C1 segment of cervical spinal cord (tissue), 14 donors: ENCODE measurements at regions not wholly inside any gene's neighbourhood (a gene's known extent, or its start where the extent isn't known, plus 50 kb on each side); places are given as distances from the start of the nearest gene placed in this dataset.

Source experiments
- DNase-seq, 14 donors: peaks; one replicate each; lab custom pipeline; 2025; lab: John Stamatoyannopoulos, UW

DNA sequence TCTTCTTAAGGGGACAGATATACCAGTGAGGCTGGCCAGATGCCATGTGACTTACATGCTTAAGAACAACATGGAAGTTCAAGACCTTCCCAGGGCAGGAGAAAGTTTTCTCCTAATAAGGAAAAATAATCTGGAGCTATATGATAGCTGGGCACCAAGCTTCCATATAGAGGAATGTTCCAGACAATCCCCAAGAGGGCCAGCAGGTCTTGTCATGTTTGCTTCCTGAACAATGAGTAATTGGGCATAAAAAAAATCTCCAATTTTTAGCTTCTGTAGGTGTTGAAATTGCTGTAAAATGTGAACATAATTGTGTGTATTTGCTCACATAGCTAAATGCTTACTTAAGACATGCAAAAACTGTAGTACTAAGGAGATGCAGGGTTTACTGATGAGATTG is 809.5 kb upstream of the PIK3C3 start:
- DNase-seq = no peak

DNA sequence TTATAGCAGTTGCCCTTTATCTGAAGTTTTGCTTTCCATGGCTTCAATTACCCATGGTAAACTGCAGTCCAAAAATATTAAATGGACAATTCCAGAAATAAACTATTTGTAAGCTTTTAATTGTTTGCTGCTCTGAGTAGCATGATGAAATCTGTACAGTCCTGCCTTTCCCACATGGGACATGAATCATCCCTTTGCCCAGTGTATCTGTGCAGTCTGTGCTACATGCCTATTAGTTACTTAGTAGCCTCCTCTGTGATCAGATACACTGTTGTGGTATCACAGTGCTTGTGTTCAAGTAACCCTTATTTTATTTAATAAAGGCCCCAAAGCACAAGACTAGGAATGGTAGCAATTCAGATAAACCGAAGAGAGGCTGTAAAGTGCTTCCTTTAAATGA is 810.6 kb upstream of the PIK3C3 start:
- DNase-seq = no peak

DNA sequence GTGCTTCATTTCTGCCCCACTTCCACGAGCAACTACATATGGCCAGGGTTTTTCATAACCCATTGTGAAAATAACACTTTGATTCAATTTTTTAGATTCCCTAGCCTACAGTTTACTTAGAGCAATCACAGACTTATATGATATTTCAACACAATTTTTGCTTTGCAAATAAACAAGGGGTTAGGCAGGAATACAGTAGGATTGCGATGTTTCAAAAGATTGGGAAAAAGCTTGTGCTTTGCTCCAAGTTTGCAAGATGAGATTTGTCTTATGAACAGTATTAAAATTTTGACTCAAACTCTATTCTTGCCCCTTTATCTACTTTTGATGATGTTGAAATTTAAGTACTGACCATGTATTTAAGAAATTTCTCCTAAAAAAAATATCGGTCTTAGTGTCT is 814.5 kb upstream of the PIK3C3 start:
- DNase-seq = no peak

DNA sequence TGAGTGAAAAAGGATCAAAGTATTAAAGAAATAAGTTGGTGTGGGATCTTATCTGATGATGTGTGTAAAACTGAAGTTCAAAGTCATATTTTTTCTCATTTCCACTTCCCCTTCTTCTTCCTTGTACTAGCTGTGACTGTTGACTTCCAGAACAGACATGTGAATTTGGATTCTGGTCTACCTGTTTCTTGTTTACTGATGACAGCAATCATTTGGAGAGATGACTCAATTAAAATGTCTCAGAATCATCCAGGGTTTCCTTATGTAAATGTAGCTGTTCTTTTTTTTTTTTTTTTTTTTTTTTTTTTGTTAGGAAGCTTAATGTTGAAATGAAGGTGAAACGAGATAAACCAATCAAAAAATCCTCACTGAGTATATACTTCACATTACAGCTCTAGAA is 819.9 kb upstream of the PIK3C3 start:
- DNase-seq = no peak

DNA sequence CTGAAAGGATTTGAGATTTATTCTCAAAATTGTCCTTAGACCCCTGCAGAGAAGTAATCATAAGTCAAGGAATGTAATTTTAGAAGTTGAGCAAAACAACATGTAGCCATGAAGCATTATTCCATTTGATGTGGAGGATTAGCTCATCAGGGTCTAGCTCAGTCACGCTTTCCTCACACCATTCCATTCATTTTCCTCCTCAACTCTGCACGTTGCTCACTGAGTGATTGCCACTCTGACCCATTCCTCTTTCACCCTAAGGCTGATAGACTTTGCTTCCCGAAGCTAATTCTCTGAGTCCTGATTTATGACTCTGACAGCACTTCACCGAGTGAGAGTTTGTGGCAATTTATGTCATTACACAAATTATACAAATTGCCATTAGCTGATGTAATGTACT is 820.6 kb upstream of the PIK3C3 start:
- DNase-seq = no peak

DNA sequence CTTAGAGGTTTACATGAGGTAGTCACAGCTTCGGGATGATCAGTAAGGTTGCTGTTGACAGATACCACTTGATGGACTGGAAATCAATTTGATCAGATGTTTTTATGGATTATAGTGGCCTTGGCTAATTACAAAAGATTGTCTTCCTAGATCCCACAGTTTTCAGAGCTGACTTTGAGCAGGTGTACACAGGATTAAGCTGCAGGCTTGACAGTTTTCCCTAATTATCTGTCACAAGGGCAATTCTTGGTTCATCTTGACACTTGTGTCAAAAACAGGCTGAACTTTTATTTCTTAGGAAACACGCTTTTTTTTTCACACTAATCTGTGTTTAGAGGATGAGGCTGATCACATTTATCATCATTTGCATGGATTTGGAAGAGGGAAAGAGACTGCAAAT is 824.0 kb upstream of the PIK3C3 start:
- no peak for DNase-seq

DNA sequence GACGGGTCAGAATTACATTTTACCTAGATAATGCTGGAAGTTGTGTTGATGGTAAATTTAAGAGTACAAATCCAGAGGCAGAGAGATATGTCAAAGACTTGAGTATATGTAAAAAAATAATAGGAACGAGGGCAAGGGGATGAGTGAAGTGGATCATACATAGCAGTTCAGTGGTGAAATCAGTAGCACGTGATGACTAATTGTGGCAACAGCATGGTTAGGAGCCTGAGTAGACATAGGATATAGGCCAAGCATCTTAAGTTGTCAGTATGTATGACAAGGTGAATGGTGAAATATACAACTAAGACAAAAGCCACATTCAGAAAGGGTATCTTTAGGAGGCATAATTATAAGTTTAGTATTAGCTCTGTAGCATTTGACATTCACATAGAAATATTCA is 826.5 kb upstream of the PIK3C3 start:
- DNase-seq = no peak

DNA sequence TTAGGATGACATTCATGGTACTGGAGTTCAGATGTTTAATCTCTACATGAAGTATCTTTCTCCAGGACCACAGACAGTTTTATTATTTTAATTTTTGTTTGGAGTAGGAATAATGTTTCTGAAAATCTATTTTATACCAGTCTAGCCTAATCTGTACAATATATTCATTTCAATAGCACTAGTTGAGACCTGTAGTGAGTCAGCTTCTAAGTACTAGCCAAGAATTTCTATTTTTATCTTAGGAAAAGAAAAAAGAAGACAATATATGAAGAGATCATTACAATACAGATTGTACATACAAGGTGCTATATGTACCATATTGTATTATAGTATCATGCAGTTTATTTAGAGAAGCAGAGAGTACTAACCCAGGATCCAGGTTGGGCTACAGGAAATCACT is 826.9 kb upstream of the PIK3C3 start:
- DNase-seq = no peak

DNA sequence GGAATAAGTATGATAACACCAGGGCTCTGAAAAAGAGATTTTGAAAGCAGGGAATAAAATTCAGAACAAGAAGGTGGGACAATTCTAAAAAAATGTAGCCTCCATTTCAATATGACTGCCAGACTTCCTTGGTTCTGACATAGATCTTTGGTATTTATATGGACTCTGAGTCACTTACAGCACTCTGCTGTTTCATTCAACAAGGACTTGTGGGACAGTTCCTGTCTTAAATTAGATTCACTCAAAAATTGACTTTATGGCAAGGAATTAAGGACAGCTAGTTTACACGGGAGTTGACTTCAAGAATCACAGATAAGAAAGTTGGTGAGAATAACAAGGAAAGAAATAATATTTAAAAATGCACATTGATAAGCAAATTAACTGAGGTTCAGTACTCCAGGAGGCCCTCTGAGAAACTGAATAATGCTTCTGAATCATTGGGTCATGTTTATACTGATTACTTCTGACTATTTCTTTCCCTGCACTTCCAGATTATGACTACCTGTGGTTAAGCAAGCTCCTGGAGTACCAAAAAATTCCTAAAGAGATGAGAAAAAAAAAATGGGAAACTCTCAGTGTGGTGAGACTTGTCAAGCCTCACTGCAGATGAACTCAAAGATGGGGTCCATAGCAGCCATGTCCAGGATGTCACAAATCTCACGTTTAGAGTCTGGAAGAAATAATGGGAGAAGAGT is 828.3 kb upstream of the PIK3C3 start:
- no peak for DNase-seq

DNA sequence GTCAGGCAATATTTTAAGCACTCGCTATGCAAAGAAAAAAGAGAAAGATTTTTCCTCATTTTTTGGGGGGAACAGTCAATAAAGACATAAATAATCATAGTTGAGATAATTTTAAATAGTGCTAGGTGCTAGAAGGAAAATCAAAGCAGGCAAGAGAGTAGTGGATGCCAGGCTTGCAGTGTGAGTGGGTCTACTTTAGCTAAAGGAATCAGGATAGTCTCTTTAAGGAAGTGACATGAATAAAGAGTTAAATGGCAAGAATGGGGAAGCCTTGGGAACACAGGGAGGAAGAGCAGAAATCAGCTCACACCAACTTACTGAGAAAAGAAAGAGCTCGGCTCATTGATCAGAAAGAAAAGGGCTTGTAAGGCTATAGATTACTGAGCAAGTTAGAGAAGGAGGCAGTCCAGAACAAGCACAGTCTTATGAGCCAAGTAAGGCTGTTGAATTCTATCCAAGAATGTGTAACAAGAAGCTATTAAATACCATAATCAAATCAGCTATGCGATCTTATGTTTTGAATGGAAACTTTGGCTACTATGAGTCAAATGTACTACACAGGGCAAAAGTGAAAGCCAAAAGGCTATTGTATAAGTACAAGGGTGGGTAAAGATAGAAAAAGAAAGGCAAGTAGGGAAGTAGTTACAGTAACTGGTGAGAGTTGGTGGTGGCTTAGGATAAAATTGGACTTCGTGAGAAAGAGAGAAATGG is 833.8 kb upstream of the PIK3C3 start:
- DNase-seq = no peak

DNA sequence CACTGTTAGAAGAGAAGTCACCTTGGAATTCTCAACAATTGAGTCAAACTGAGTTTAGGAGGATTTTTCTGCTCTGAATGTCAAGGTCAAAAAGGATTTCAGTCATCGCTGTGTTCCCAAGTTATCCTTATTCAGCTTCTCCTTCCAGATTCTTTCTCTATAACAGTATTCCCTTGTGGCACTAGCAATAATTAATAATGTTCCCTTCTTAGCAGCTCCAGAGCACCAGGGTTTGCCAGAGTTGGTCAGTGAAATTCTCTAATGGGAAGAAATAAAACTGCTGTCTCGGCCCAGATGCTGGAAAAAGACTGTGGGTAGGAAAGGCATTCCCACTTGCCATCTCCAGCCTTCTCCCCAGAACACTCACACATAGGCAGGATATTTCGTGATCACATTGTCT is 836.0 kb upstream of the PIK3C3 start:
- DNase-seq = no peak

DNA sequence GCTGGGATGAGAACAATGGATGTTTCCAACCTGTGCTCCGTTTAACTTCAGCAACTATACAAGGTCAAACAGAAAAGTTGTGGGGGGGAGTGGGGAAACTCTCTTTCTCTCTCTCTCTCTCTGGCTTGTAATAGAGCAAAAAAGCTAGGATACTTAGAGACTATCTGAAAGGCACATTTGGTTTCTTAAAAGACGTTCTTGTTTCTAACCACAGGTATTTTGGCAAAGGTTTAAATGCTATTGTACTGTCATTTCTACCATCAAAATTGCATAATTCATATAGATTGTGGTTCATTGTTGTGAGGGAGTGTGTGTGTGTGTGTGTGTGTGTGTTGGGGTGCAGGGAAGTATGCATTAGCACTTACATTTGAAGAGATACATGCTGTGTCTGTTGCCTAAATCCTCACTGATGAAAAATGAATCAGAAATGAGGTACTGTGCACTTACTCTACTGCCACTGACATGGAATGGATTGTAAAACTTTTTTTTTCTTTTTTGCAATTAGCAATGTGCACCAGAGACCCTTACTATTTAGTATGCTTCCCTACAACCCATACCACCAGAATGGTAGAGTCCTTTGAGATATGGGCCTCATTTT is 841.0 kb upstream of the PIK3C3 start:
- DNase-seq = no peak

DNA sequence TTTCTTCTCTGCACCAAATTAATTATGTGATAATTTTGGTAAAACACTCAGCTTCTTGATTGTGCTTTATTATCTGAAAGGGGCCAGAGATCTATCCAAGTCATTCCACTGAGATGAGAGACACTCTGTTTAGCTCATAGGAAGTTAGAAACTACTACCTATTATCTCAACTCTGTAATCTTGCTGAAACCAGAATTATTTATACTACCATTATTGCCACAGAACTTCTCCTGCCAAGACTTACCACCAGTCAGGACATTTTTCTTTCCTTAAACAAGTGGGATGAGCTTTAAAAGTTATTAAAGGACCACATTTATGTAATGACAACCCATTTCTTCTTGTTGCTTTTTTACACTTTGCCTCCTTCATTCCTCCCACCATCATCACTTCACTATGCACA is 855.6 kb upstream of the PIK3C3 start:
- DNase-seq = no peak

DNA sequence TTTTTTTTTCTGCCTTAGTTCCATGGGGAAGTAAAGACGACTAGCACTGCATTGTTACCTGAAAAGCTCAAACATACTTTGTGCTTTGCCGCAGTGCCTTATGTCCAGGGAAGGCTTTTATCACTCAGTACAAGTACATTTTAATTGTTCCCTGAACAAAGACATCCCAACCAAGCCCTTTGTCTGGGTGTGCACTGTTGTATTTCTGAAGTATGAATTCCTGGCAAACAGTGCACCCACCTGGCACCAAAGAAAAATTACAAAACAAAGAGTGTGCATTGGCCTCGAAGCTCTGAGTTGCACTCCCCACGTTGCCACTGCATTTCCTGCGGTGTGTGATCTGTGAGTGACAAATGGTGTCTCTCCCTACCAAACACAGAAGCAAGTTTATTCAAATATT is 858.5 kb upstream of the PIK3C3 start:
- DNase-seq = no peak

DNA sequence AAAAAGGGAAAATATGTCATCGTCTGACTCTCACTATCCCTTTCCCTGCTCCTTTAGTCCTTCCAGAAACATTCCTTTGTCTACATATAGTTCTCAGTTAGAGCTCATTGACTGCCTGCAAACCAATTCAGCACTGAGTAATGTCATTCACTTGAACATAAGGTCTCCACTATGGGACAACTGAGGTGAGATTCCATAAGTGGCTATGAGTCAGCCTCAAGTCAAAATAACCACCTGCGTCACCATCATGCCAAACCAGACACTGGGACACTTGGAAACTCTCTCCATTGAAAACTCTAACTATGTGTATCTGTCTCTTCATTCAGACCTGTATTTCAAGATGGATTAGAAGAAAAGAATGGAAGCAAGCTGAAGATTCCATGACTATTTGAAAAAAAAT is 878.0 kb upstream of the PIK3C3 start:
- no peak for DNase-seq

DNA sequence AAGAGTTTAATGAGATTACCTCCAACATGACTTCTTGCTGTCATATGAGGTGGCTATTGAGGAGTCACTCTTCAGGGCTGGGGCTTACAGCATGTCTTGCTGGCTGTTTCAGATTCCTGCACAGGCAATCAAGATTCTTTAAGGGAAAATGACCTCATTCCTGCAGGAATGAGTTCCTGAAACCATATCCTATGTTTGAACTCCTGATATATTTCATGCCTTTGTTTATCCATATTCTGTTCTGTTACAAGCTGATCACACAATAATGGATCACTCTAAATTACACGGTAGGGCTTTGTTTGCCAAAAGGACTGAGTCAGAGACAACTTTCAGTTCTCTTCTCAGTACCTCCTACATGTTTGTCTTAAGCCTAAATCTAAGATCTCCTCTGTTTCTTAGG is 879.8 kb upstream of the PIK3C3 start:
- DNase-seq = no peak

DNA sequence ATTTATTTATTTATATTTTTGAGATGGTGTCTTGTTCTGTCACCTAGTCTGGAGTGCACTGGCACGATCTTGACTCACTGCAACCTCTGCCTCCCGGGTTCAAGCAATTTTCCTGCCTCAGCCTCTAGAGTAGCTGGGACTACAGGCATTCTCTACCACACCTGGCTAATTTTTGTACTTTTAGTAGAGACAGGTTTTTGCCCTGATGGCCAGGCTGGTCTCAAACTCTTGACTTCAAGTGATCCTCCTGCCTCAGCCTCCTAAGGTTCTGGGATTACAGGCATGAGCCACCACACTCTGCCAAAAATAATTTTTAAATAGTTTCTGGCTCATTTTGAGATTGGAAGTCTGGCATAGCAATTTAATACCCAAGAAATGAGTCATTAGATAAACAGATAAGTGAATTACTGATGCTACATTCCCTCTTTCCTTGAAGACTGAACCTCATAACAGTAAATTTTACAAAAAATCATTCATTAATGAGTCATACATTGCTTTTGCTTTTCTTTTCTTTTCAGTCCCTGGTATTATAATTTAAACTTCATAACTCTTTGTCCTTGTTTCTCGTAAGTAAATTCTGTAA is 881.6 kb upstream of the PIK3C3 start:
- no peak for DNase-seq

DNA sequence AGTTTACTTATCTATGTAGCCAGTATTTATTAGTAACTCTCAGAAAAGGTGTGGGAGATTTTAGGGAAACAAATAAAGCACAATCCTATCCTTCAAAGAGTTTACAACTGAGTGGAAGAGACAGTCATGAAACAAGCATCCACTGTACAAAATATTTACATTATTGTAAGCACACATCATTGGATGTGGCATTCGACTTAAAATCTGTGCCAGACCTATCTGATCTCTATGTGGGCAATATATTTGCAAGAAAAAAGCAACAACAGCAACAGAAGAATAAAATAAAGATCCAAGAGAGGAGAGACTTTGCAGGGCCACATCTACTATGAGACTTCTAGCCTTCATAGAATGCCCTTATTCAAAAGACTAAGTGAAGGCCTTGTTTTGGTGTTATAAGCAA is 882.1 kb upstream of the PIK3C3 start:
- no peak for DNase-seq

DNA sequence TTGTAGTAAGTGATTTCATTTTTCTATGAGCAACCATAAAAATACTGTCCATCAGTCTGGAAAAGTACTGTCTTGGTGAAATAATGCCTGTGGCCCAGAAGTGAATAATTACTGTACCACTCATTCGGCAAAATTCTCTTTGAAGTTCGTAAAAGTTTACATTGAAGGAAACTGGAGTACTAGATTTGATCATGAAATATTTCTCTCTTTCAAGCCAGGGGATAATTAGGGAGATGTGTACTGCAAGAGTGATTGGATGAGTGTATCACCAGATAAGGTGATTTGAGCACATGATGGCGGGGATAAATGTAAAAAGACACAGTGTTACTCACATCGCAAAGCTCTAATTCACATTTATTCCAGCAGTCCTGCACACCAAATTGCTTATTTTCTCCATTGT is 883.2 kb upstream of the PIK3C3 start:
- no peak for DNase-seq

DNA sequence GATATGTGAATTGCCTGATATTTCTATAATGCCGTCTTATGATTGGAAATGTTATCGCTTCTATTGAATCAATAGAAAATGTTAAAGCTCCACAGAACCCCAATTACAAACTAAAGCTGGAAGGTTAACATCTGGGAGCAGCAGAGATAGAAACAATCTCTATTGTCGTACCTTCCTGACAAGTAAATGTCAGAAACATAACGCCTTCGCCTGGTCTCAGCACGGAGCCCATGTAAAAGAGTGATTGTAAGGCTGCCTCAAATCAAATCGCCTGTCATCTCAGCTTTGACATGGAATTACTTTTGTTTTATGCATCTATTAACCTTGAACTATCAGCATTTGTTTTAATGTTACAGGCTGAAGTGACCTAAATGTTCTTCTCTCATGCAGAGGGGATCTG is 885.9 kb upstream of the PIK3C3 start:
- no peak for DNase-seq

DNA sequence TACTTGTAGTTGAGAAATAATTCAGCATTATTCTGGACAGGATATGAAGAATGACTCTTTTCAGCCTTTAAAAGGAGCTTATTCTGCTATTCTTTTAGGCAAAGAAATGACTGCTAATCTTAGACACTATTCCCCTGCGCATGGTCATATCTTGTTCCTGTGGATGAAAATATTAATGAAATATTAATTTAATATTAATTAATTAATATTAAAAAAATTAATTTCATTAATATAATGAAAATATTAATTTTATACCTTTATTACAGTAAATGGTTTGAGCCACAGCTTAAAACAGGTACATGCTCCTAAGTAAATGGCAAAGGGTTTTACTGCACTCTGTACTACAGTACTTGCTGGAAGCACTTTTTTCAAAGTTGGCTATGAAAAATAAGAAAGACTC is 890.1 kb upstream of the PIK3C3 start:
- DNase-seq = no peak

DNA sequence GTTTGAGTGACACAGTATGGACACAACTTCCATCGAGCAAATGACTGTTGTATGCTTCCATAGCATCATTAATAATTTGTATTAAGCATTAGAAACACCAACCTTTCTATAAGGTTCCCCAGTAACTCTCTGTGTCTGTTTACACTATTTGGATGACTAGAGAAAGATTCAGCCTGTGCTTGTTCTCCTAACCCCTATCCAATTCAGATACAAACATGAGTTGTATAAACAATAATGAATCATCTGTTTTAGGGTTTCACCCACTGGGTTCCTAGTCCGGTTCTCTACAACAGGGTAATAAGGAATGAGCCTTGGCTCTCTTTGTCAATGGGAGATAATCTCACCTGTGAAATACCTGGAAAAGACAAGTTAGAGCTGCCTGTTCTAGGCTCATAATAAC is 894.1 kb upstream of the PIK3C3 start:
- DNase-seq = no peak

DNA sequence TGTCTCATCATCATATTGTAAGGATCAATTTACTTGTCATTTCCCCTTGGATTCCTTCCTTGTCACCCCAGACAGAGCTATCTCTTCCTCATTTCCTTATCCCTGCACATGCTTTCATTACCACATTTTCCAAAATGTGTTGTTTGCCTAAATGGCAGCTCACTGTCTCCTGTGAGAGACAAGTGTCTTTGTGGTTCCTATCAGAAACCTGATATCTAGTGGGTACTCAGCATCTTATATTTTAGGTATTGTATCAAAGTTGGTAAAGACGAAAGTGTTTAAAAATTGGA is 896.0 kb upstream of the PIK3C3 start:
- DNase-seq = no peak
